IMR-90 (cell line): ENCODE measurements at regions not wholly inside any gene's neighbourhood (a gene's known extent, or its start where the extent isn't known, plus 50 kb on each side); places are given as distances from the start of the nearest gene placed in this dataset.

Experiments used
- CEBPB ChIP-seq: IDR thresholded peaks from 2 replicates; pipeline ENCODE4 v1.6.1; 2012; ENCODE audit warnings: low read depth, low read length, improper control_type of control experiment
- FOS ChIP-seq: fragments of 150-350 bp; IDR thresholded peaks from 2 replicates; pipeline ENCODE4 v1.6.1; 2016; ENCODE audit warnings: low read depth, low read length
- MAFK ChIP-seq: IDR thresholded peaks from 2 replicates; pipeline ENCODE4 v1.6.1; 2012; ENCODE audit warnings: low read depth, low read length, improper control_type of control experiment
- MXI1 ChIP-seq: IDR thresholded peaks from 2 replicates; pipeline ENCODE4 v1.6.1; 2012; ENCODE audit warnings: low read depth, mild to moderate bottlenecking, low read length, moderate library complexity, borderline replicate concordance
- NFE2L2 ChIP-seq: fragments of 150-350 bp; IDR thresholded peaks from 2 replicates; pipeline ENCODE4 v1.6.1; 2016; ENCODE audit warnings: low read depth, mild to moderate bottlenecking, low read length
- POLR2A ChIP-seq: IDR thresholded peaks from 2 replicates; pipeline ENCODE4 v1.6.1; 2012; ENCODE audit warnings: mild to moderate bottlenecking, low read depth, low read length
- RAD21 ChIP-seq: IDR thresholded peaks from 2 replicates; pipeline ENCODE4 v1.6.1; 2012; ENCODE audit warnings: low read length, improper control_type of control experiment
- RCOR1 ChIP-seq: IDR thresholded peaks from 2 replicates; pipeline ENCODE4 v1.6.1; 2012; ENCODE audit warnings: mild to moderate bottlenecking, low read length, improper control_type of control experiment; ENCODE audit not compliant: insufficient replicate concordance
- RFX5 ChIP-seq: IDR thresholded peaks from 2 replicates; pipeline ENCODE4 v1.8.0; 2012; ENCODE audit warnings: low read depth, mild to moderate bottlenecking, low read length, moderate library complexity
- SMC3 ChIP-seq: fragments of 150-350 bp; IDR thresholded peaks from 2 replicates; pipeline ENCODE4 v1.6.1; 2016; ENCODE audit warnings: low read depth, mild to moderate bottlenecking, antibody characterized with exemption, low read length, moderate library complexity
- TF ChIP-seq, protein P1 (sequence below): conservative IDR thresholded peaks from 2 replicates; pipeline ENCODE4 v1.5.1; 2012; ENCODE audit warnings: mild to moderate bottlenecking, low read depth, low read length, improper control_type of control experiment
- TF ChIP-seq, protein P2 (sequence below): fragments of 150-350 bp; IDR thresholded peaks from 2 replicates; pipeline ENCODE4 v1.6.1; 2017; ENCODE audit warnings: mild to moderate bottlenecking, antibody characterized with exemption, low read length, low read depth
- TF ChIP-seq, protein P3 (sequence below): fragments of 150-350 bp; IDR thresholded peaks from 2 replicates; pipeline ENCODE4 v1.6.1; 2016; ENCODE audit warnings: low read depth, mild to moderate bottlenecking, low read length, moderate library complexity, borderline replicate concordance

DNA sequence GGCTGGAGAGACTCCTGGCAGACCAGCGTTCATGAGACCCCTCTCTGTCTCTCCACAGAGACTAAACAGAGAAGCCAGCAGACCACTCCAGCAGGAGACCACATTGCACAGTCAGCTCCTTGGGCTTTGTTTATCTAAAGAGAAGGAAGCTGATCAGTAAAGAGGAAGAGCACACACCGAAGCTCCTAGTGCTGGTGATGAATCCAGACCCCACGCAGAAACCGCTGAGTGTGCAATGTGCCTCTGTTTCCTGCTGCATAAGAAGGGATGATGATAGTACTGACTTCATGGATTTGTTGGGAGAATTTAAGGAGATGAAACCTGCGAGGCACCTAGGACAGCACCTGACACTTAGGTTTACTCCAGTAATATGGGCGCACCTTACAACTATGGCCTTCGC is 544.1 kb upstream of the ID2 start:
- TF ChIP-seq, protein P1, sequence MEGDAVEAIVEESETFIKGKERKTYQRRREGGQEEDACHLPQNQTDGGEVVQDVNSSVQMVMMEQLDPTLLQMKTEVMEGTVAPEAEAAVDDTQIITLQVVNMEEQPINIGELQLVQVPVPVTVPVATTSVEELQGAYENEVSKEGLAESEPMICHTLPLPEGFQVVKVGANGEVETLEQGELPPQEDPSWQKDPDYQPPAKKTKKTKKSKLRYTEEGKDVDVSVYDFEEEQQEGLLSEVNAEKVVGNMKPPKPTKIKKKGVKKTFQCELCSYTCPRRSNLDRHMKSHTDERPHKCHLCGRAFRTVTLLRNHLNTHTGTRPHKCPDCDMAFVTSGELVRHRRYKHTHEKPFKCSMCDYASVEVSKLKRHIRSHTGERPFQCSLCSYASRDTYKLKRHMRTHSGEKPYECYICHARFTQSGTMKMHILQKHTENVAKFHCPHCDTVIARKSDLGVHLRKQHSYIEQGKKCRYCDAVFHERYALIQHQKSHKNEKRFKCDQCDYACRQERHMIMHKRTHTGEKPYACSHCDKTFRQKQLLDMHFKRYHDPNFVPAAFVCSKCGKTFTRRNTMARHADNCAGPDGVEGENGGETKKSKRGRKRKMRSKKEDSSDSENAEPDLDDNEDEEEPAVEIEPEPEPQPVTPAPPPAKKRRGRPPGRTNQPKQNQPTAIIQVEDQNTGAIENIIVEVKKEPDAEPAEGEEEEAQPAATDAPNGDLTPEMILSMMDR = no peak
- TF ChIP-seq, protein P2, sequence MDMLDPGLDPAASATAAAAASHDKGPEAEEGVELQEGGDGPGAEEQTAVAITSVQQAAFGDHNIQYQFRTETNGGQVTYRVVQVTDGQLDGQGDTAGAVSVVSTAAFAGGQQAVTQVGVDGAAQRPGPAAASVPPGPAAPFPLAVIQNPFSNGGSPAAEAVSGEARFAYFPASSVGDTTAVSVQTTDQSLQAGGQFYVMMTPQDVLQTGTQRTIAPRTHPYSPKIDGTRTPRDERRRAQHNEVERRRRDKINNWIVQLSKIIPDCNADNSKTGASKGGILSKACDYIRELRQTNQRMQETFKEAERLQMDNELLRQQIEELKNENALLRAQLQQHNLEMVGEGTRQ = no peak
- TF ChIP-seq, protein P3, sequence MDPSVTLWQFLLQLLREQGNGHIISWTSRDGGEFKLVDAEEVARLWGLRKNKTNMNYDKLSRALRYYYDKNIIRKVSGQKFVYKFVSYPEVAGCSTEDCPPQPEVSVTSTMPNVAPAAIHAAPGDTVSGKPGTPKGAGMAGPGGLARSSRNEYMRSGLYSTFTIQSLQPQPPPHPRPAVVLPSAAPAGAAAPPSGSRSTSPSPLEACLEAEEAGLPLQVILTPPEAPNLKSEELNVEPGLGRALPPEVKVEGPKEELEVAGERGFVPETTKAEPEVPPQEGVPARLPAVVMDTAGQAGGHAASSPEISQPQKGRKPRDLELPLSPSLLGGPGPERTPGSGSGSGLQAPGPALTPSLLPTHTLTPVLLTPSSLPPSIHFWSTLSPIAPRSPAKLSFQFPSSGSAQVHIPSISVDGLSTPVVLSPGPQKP = no peak
- TF ChIP-seq POLR2A (no peak), CEBPB (no peak), MAFK (peak; percentile 65), RCOR1 (no peak), FOS (no peak), RAD21 (no peak), SMC3 (no peak), RFX5 (no peak), MXI1 (no peak), NFE2L2 (no peak)
